Tibial nerve (tissue), 4 donors: ENCODE measurements at regions not wholly inside any gene's neighbourhood (a gene's known extent, or its start where the extent isn't known, plus 50 kb on each side); places are given as distances from the start of the nearest gene placed in this dataset.

Experiments used
- DNase-seq, 2 donors: peaks; one replicate each; pipeline ENCODE4 v3.0.0-alpha.2; 2019; ENCODE audit warnings: low spot score in 2 of 2
- H3K27ac ChIP-seq, 4 donors: fragments of 200-600 bp; sonication (generic) in 3 of 4; one replicate each; pipeline ENCODE4 v1.5.1; 2017 to 2019; ENCODE audit warnings: mild to moderate bottlenecking in 1 of 4
- H3K27me3 ChIP-seq, 2 donors: fragments of 200-600 bp; sonication (generic) in 1 of 2; one replicate each; pipeline versions ENCODE4 v1.5.1 to v1.6.0; 2017 to 2019
- H3K36me3 ChIP-seq, 3 donors: fragments of 200-600 bp; sonication (generic); one replicate each; pipeline ENCODE4 v1.5.1; 2018 to 2019
- H3K4me1 ChIP-seq, 4 donors: fragments of 200-600 bp; sonication (generic) in 3 of 4; one replicate each; pipeline ENCODE4 v1.5.1; 2017 to 2019
- H3K4me3 ChIP-seq, 4 donors: fragments of 200-600 bp; sonication (generic) in 3 of 4; one replicate each; pipeline ENCODE4 v1.5.1; 2017 to 2019; ENCODE audit warnings: mild to moderate bottlenecking in 1 of 4, moderate library complexity in 1 of 4
- H3K9me3 ChIP-seq, 4 donors: fragments of 200-600 bp; sonication (generic) in 3 of 4; one replicate each; pipeline ENCODE4 v1.5.1; 2017 to 2019
- CTCF ChIP-seq, 5 experiments: fragments of 200-600 bp in 3 of 5; fragments of 450-650 bp in 2 of 5; sonication (generic) in 3 of 5; IDR thresholded peaks; one replicate each; pipeline ENCODE4 v1.5.1; 2016 to 2019; ENCODE audit warnings: antibody characterized with exemption in 5 of 5, mild to moderate bottlenecking in 3 of 5, moderate library complexity in 2 of 5
- EP300 ChIP-seq, 2 donors: sonication (generic); formaldehyde crosslinking; IDR thresholded peaks; one replicate each; pipeline ENCODE4 v1.6.1; 2017; ENCODE audit warnings: antibody characterized with exemption in 2 of 2, mild to moderate bottlenecking in 1 of 2
- POLR2A ChIP-seq, 2 donors: fragments of 450-650 bp; IDR thresholded peaks; one replicate each; pipeline ENCODE4 v1.6.1; 2017; ENCODE audit warnings: antibody characterized with exemption in 2 of 2, mild to moderate bottlenecking in 2 of 2, moderate library complexity in 2 of 2
- WGBS, 2 donors: methylation state at CpG; one replicate each; pipeline ENCODE4 v1.1.5; 2018; 5-methylcytosine and 5-hydroxymethylcytosine counted together

GRCh38 chr2:235144291-235144690, 192.5 kb downstream of the SH3BP4 start:
- WGBS, 2 donors, result 84 to 90% methylated on average over 4 of the region's 4 CpGs
- DNase-seq, result no peak
- H3K27me3 ChIP-seq, result peaks cover 0 to 3% of the 10 kb centered on the region in 2 donors
- peaks cover 0 to 19% (median 4%) of the 10 kb centered on the region in 4 donors for H3K4me1 ChIP-seq
- no peaks in the 10 kb centered on the region for H3K36me3 ChIP-seq
- no peak for TF ChIP-seq EP300 (IDR thresholded peaks at IDR 0.05)
- no peaks in the 10 kb centered on the region for H3K9me3 ChIP-seq
- no peak overlapping the region for H3K4me3 ChIP-seq
- H3K27ac ChIP-seq, result no peak overlapping the region

GRCh38 chr2:235146206-235146605, 194.4 kb downstream of the SH3BP4 start:
- Histone ChIP-seq H3K4me1 (peaks cover 0 to 28% (median 4%) of the 10 kb centered on the region in 4 donors), H3K4me3 (no peak overlapping the region), H3K27ac (no peak overlapping the region), H3K9me3 (no peaks in the 10 kb centered on the region), H3K27me3 (peaks cover 0 to 3% of the 10 kb centered on the region in 2 donors), H3K36me3 (no peaks in the 10 kb centered on the region)
- no peak for TF ChIP-seq CTCF (IDR thresholded peaks at IDR 0.05)
- no peak for TF ChIP-seq POLR2A (IDR thresholded peaks at IDR 0.05)
- no peak for TF ChIP-seq EP300 (IDR thresholded peaks at IDR 0.05)
- 73 to 89% methylated on average over 1 of the region's 1 CpG for WGBS, 2 donors
- DNase-seq, result no peak

- Histone ChIP-seq H3K27ac (no peak overlapping the region), H3K4me1 (peaks cover 0 to 28% (median 4%) of the 10 kb centered on the region in 4 donors), H3K27me3 (peaks cover 0 to 3% of the 10 kb centered on the region in 2 donors), H3K9me3 (no peaks in the 10 kb centered on the region), H3K36me3 (no peaks in the 10 kb centered on the region), H3K4me3 (no peak overlapping the region)
- DNase-seq, result no peak
- 90 to 94% methylated on average over 16 of the region's 16 CpGs for WGBS, 2 donors
- TF ChIP-seq POLR2A (IDR thresholded peaks at IDR 0.05), result no peak
- TF ChIP-seq EP300 (IDR thresholded peaks at IDR 0.05), result no peak
- TF ChIP-seq CTCF (IDR thresholded peaks at IDR 0.05), result no peak
Measured at GRCh38 chr2:235146871-235147565, 195.2 kb downstream of the SH3BP4 start.

GRCh38 chr2:235148201-235149170, 196.7 kb downstream of the SH3BP4 start:
- TF ChIP-seq CTCF (IDR thresholded peaks at IDR 0.05) (no peak), EP300 (IDR thresholded peaks at IDR 0.05) (no peak), POLR2A (IDR thresholded peaks at IDR 0.05) (no peak)
- H3K36me3 ChIP-seq, result no peaks in the 10 kb centered on the region
- H3K4me1 ChIP-seq, result peaks cover 0 to 28% (median 4%) of the 10 kb centered on the region in 4 donors
- no peak overlapping the region for H3K4me3 ChIP-seq
- H3K9me3 ChIP-seq, result no peaks in the 10 kb centered on the region
- 61 to 64% methylated on average over 7 of the region's 7 CpGs for WGBS, 2 donors
- no peak for DNase-seq
- peaks cover 0 to 3% of the 10 kb centered on the region in 2 donors for H3K27me3 ChIP-seq
- peak overlapping the region in 1 of 4 donors; percentile 32 for H3K27ac ChIP-seq

- peak overlapping the region in 2 of 4 donors; percentile 30 to 60 for H3K27ac ChIP-seq
- no peaks in the 10 kb centered on the region for H3K27me3 ChIP-seq
- H3K9me3 ChIP-seq, result no peaks in the 10 kb centered on the region
- DNase-seq, result no peak
- no peak overlapping the region for H3K4me3 ChIP-seq
- no peaks in the 10 kb centered on the region for H3K36me3 ChIP-seq
- TF ChIP-seq CTCF (IDR thresholded peaks at IDR 0.05) (no peak), EP300 (IDR thresholded peaks at IDR 0.05) (peak; percentile 38 to 80)
- peaks cover 0 to 28% (median 4%) of the 10 kb centered on the region in 4 donors for H3K4me1 ChIP-seq
- 32 to 35% methylated on average over 4 of the region's 4 CpGs for WGBS, 2 donors
Measured at GRCh38 chr2:235149240-235149659, 197.4 kb downstream of the SH3BP4 start.
